Ovary (tissue), 3 donors: ENCODE measurements at regions not wholly inside any gene's neighbourhood (a gene's known extent, or its start where the extent isn't known, plus 50 kb on each side); places are given as distances from the start of the nearest gene placed in this dataset.

Experiments
- EP300 ChIP-seq: sonication (generic); formaldehyde crosslinking; IDR thresholded peaks from one replicate; pipeline ENCODE4 v1.6.1; 2017; ENCODE audit warnings: antibody characterized with exemption
- POLR2A ChIP-seq: fragments of 450-650 bp; IDR thresholded peaks from one replicate; pipeline ENCODE4 v1.6.1; 2017; ENCODE audit warnings: antibody characterized with exemption, mild to moderate bottlenecking, moderate library complexity
- TF ChIP-seq, protein P1 (sequence below), 3 donors: fragments of 450-650 bp in 2 of 3; fragments of 200-600 bp in 1 of 3; IDR thresholded peaks; one replicate each; pipeline versions ENCODE4 v1.5.1 to v1.8.0; 2016 to 2022; ENCODE audit warnings: antibody characterized with exemption in 3 of 3, mild to moderate bottlenecking in 1 of 3
- donor health status: DM: no; HTN: no; CAD: no.

DNA sequence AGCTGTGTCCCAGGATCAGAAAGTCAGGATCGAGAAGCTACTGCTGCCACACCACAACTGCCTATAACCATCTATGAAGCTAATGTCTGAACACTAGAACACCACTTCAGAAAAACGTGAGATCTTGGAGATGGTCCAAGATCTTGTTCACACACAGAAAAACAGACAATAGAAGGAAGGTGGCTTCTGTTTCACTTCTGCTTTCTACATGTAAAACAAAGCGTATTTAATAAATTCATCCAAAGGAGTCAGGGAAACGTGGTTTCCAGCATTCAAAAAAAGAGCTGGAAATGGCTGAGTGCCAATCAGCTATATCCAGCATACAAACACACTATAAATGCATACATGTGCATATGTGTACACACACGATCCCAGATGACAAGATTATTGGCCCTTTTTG, 70.2 kb upstream of the CCDC71L start:
- TF ChIP-seq, protein P1, sequence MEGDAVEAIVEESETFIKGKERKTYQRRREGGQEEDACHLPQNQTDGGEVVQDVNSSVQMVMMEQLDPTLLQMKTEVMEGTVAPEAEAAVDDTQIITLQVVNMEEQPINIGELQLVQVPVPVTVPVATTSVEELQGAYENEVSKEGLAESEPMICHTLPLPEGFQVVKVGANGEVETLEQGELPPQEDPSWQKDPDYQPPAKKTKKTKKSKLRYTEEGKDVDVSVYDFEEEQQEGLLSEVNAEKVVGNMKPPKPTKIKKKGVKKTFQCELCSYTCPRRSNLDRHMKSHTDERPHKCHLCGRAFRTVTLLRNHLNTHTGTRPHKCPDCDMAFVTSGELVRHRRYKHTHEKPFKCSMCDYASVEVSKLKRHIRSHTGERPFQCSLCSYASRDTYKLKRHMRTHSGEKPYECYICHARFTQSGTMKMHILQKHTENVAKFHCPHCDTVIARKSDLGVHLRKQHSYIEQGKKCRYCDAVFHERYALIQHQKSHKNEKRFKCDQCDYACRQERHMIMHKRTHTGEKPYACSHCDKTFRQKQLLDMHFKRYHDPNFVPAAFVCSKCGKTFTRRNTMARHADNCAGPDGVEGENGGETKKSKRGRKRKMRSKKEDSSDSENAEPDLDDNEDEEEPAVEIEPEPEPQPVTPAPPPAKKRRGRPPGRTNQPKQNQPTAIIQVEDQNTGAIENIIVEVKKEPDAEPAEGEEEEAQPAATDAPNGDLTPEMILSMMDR (IDR thresholded peaks at IDR 0.05) = no peak
- TF ChIP-seq POLR2A (no peak), EP300 (no peak)
